ENCODE measurements at regions not wholly inside any gene's neighbourhood (a gene's known extent, or its start where the extent isn't known, plus 50 kb on each side); places are given as distances from the start of the nearest gene placed in this dataset.

DNA sequence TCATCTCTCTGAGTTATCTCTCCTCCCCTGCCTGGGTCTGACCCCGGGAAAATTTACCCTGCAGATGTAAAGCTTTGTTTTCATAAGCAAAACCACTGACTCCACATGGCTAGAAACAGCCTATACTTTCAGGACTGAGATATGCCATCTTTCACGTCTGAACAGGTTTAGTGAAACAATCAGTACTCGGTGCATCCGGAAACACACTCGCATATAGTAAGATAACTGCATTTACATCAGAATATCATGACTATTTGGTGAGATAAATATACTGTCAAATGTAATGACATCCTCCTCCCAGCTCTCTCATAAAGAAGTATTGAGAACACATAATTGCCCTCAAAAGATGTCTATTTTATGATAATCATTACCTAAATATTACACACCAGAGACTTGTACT is 172.8 kb downstream of the EFNB2 start:
- H3K4me1 Mint-ChIP-seq: peaks cover 16% of the 10 kb centered on the region
- no peak for DNase-seq
- H3K27me3 ChIP-seq (ENCODE audit: control insufficient read depth, insufficient read depth, low read length, poor library complexity, severe bottlenecking): no peaks in the 10 kb centered on the region
- H3K4me1 ChIP-seq (ENCODE audit: control insufficient read depth, insufficient read depth, low read length): peaks cover 4% of the 10 kb centered on the region
- H3K27ac Mint-ChIP-seq: no peak overlapping the region
- no peaks in the 10 kb centered on the region for H3K36me3 ChIP-seq (ENCODE audit: control insufficient read depth, insufficient read depth, low read length)
- peaks cover 21% of the 10 kb centered on the region for H3K9me3 Mint-ChIP-seq
- H3K27me3 Mint-ChIP-seq (ENCODE audit: insufficient read depth): peaks cover 2% of the 10 kb centered on the region
- no peak overlapping the region for H3K27ac ChIP-seq (ENCODE audit: low read depth, low read length)
- WGBS, 2 experiments (ENCODE audit: insufficient coverage in 1 of 2, insufficient read length in 1 of 2): 93 to 96% methylated on average over 3 to 5 of the region's 5 CpGs
- peaks cover 5% of the 10 kb centered on the region for H3K36me3 Mint-ChIP-seq (ENCODE audit: low read depth)
- H3K9me3 ChIP-seq (ENCODE audit: control insufficient read depth, low read length): peaks cover 26% of the 10 kb centered on the region
- H3K9ac ChIP-seq (ENCODE audit: extremely low read depth, low read length, poor library complexity, severe bottlenecking): no peak overlapping the region
- TF ChIP-seq, protein P1, sequence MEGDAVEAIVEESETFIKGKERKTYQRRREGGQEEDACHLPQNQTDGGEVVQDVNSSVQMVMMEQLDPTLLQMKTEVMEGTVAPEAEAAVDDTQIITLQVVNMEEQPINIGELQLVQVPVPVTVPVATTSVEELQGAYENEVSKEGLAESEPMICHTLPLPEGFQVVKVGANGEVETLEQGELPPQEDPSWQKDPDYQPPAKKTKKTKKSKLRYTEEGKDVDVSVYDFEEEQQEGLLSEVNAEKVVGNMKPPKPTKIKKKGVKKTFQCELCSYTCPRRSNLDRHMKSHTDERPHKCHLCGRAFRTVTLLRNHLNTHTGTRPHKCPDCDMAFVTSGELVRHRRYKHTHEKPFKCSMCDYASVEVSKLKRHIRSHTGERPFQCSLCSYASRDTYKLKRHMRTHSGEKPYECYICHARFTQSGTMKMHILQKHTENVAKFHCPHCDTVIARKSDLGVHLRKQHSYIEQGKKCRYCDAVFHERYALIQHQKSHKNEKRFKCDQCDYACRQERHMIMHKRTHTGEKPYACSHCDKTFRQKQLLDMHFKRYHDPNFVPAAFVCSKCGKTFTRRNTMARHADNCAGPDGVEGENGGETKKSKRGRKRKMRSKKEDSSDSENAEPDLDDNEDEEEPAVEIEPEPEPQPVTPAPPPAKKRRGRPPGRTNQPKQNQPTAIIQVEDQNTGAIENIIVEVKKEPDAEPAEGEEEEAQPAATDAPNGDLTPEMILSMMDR (conservative IDR thresholded peaks at IDR 0.05): no peak
- H3K4me3 ChIP-seq (ENCODE audit: low read length): no peak overlapping the region
- no peak overlapping the region for H3K4me3 Mint-ChIP-seq

DNA sequence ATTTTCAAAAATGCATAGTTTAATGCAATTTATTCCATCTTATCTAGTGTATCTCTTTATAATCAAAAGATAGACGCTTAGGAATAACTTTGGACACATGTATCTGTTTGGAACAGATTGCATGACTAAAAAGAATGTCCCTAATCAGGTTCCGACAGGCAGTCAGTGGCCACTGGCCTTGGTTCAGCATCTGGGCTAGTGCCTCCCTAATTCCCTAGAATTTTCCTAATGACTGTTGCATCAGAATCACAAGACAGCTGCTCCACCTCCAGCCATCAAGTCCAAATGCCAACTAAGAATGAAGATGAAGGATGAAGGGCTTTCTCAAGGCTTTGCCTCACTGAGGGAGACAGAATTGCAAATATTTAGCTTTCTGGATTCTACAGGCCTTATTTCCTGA is 173.8 kb downstream of the EFNB2 start:
- peaks cover 3% of the 10 kb centered on the region for H3K4me1 ChIP-seq (ENCODE audit: control insufficient read depth, insufficient read depth, low read length)
- WGBS, 2 experiments (ENCODE audit: insufficient coverage in 1 of 2, insufficient read length in 1 of 2): 91 to 94% methylated on average over 2 of the region's 2 CpGs
- no peaks in the 10 kb centered on the region for H3K36me3 ChIP-seq (ENCODE audit: control insufficient read depth, insufficient read depth, low read length)
- H3K9ac ChIP-seq (ENCODE audit: extremely low read depth, low read length, poor library complexity, severe bottlenecking): no peak overlapping the region
- H3K9me3 Mint-ChIP-seq: peaks cover 21% of the 10 kb centered on the region
- H3K27ac Mint-ChIP-seq: no peak overlapping the region
- DNase-seq: no peak
- peaks cover 14% of the 10 kb centered on the region for H3K4me1 Mint-ChIP-seq
- TF ChIP-seq, protein P1 (conservative IDR thresholded peaks at IDR 0.05): no peak
- H3K27ac ChIP-seq (ENCODE audit: low read depth, low read length): no peak overlapping the region
- peaks cover 5% of the 10 kb centered on the region for H3K36me3 Mint-ChIP-seq (ENCODE audit: low read depth)
- H3K27me3 ChIP-seq (ENCODE audit: control insufficient read depth, insufficient read depth, low read length, poor library complexity, severe bottlenecking): no peaks in the 10 kb centered on the region
- H3K4me3 ChIP-seq (ENCODE audit: low read length): no peak overlapping the region
- H3K9me3 ChIP-seq (ENCODE audit: control insufficient read depth, low read length): peaks cover 26% of the 10 kb centered on the region
- H3K4me3 Mint-ChIP-seq: no peak overlapping the region
- H3K27me3 Mint-ChIP-seq (ENCODE audit: insufficient read depth): peaks cover 2% of the 10 kb centered on the region

DNA sequence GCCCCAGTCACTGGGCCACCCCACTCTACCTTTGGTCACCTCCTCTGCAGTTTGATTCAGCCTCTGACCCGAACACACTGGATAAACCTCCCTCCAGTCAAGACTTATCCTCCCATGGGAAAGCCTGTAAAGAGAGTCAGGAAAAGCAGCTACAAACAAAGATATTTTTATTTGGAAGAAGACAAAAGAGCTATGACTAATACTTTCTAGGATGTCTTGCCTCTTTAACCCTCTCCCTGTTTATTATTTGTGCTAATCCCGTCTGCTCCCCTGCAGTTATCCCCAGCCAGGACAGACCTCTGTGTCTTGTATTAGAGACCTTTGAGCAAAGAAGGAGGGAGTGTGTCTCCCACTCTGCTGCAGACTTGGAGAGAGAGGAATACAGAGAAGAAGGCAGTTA is 178.3 kb downstream of the EFNB2 start:
- H3K36me3 Mint-ChIP-seq (ENCODE audit: low read depth): peaks cover 5% of the 10 kb centered on the region
- TF ChIP-seq, protein P1 (conservative IDR thresholded peaks at IDR 0.05): no peak

More for the DNA sequence above, 178.3 kb downstream of the EFNB2 start:
- DNase-seq: no peak
- Histone ChIP-seq H3K4me1 (ENCODE audit: control insufficient read depth, insufficient read depth, low read length) (no peaks in the 10 kb centered on the region), H3K36me3 (ENCODE audit: control insufficient read depth, insufficient read depth, low read length) (no peaks in the 10 kb centered on the region), H3K4me3 (ENCODE audit: low read length) (no peak overlapping the region), H3K27ac (ENCODE audit: low read depth, low read length) (no peak overlapping the region), H3K9me3 (ENCODE audit: control insufficient read depth, low read length) (no peaks in the 10 kb centered on the region), H3K27me3 (ENCODE audit: control insufficient read depth, insufficient read depth, low read length, poor library complexity, severe bottlenecking) (no peaks in the 10 kb centered on the region), H3K9ac (ENCODE audit: extremely low read depth, low read length, poor library complexity, severe bottlenecking) (no peak overlapping the region)
- Mint-ChIP-seq H3K9me3 (peaks cover 5% of the 10 kb centered on the region), H3K27ac (no peak overlapping the region), H3K27me3 (ENCODE audit: insufficient read depth) (peaks cover 2% of the 10 kb centered on the region), H3K4me1 (peaks cover 15% of the 10 kb centered on the region), H3K4me3 (no peak overlapping the region)
- 29 to 76% methylated on average over 1 to 2 of the region's 2 CpGs for WGBS, 2 experiments (ENCODE audit: insufficient coverage in 1 of 2, insufficient read length in 1 of 2)

All from endodermal cell (in vitro differentiated cells).